DND-41 (cell line): ENCODE measurements at regions not wholly inside any gene's neighbourhood (a gene's known extent, or its start where the extent isn't known, plus 50 kb on each side); places are given as distances from the start of the nearest gene placed in this dataset.

Experiments used
- CTCF ChIP-seq: IDR thresholded peaks from 2 replicates; pipeline ENCODE4 v1.5.1; 2012; ENCODE audit warnings: borderline replicate concordance, low read length, moderate library complexity, mild to moderate bottlenecking; ENCODE audit not compliant: poor library complexity, severe bottlenecking; ENCODE audit errors: extremely low read depth
- EZH2 ChIP-seq: IDR thresholded peaks from 3 replicates; pipeline ENCODE4 v1.6.1; 2012; ENCODE audit warnings: borderline replicate concordance, low read depth, mild to moderate bottlenecking, moderate library complexity, low read length, inconsistent platforms; ENCODE audit not compliant: severe bottlenecking

DNA sequence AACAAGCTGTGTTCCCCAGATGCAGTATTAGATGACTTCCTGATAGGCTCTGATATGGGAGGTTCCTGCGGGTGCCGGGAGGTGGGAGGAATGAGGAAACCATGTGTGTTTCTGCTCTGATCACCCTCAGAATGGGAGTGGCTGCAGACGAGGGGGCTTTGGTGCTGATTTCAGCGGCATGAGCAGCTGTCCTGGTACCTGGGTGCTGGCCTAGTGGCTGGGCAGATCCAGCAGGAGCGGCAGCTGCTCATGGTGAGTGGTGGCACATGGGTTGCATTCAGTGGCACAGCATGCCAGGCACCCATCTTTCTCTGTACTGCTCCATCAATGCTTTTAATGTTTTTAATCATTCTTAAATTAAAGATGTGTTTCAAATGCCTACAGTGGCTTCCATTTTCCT is 177.2 kb upstream of the NETO1 start:
- TF ChIP-seq CTCF (no peak), EZH2 (no peak)
